ENCODE measurements at regions not wholly inside any gene's neighbourhood (a gene's known extent, or its start where the extent isn't known, plus 50 kb on each side); places are given as distances from the start of the nearest gene placed in this dataset.

- intact Hi-C loops (cut with DNase I), result no loop called here
- ATAC-seq (peak; percentile 33 to 66), DNase-seq (no peak)
- H3K4me3 ChIP-seq, result no peak overlapping the region
- no peak for TF ChIP-seq CTCF (IDR thresholded peaks at IDR 0.05)
- H3K27me3 ChIP-seq (ENCODE audit: low read depth), result no peaks in the 10 kb centered on the region
- no peaks in the 10 kb centered on the region for H3K9me3 ChIP-seq
- no peaks in the 10 kb centered on the region for H3K36me3 ChIP-seq
- no peak overlapping the region for H3K27ac ChIP-seq
- peaks cover 15% of the 10 kb centered on the region for H3K4me1 ChIP-seq
Measured at GRCh38 chr9:89778100-89779090, 173.6 kb downstream of the GADD45G start.

- intact Hi-C loops (cut with DNase I), result no loop called here
Measured at GRCh38 chr9:89779405-89780203, 174.8 kb downstream of the GADD45G start.

GRCh38 chr9:89780959-89781358 is 176.1 kb downstream of the GADD45G start:
- no peaks in the 10 kb centered on the region for H3K27me3 ChIP-seq (ENCODE audit: low read depth)
- ATAC-seq (no peak), DNase-seq (no peak)
- no peak for TF ChIP-seq CTCF (IDR thresholded peaks at IDR 0.05)
- no peaks in the 10 kb centered on the region for H3K36me3 ChIP-seq
- H3K9me3 ChIP-seq, result no peaks in the 10 kb centered on the region
- H3K27ac ChIP-seq, result no peak overlapping the region
- peaks cover 15% of the 10 kb centered on the region for H3K4me1 ChIP-seq
- no peak overlapping the region for H3K4me3 ChIP-seq
- intact Hi-C loops (cut with DNase I), result no loop called here

More at GRCh38 chr9:89779405-89780203, 174.8 kb downstream of the GADD45G start:
- H3K36me3 ChIP-seq, result no peaks in the 10 kb centered on the region
- ATAC-seq (no peak), DNase-seq (no peak)
- no peak for TF ChIP-seq CTCF (IDR thresholded peaks at IDR 0.05)
- no peaks in the 10 kb centered on the region for H3K27me3 ChIP-seq (ENCODE audit: low read depth)
- no peaks in the 10 kb centered on the region for H3K9me3 ChIP-seq
- H3K4me1 ChIP-seq, result peaks cover 15% of the 10 kb centered on the region
- H3K4me3 ChIP-seq, result no peak overlapping the region
- no peak overlapping the region for H3K27ac ChIP-seq

- no peaks in the 10 kb centered on the region for H3K9me3 ChIP-seq
- peaks cover 21% of the 10 kb centered on the region for H3K4me1 ChIP-seq
- intact Hi-C loops (cut with DNase I), result no loop called here
- TF ChIP-seq CTCF (IDR thresholded peaks at IDR 0.05), result no peak
- H3K4me3 ChIP-seq, result no peak overlapping the region
- no peak overlapping the region for H3K27ac ChIP-seq
- ATAC-seq (peak in 1 of 2 donors; percentile 76), DNase-seq (no peak)
- no peaks in the 10 kb centered on the region for H3K27me3 ChIP-seq (ENCODE audit: low read depth)
- no peaks in the 10 kb centered on the region for H3K36me3 ChIP-seq
Measured at GRCh38 chr9:89781838-89782540, 177.2 kb downstream of the GADD45G start.

- Histone ChIP-seq H3K4me3 (no peak overlapping the region), H3K27me3 (ENCODE audit: low read depth) (no peaks in the 10 kb centered on the region), H3K4me1 (peaks cover 11% of the 10 kb centered on the region), H3K9me3 (no peaks in the 10 kb centered on the region), H3K36me3 (no peaks in the 10 kb centered on the region), H3K27ac (no peak overlapping the region)
- no peak for DNase-seq
- intact Hi-C loops (cut with DNase I), result no loop called here
- peak; percentile 66 to 79 for ATAC-seq
- TF ChIP-seq CTCF (IDR thresholded peaks at IDR 0.05), result no peak
Measured at GRCh38 chr9:89786655-89787054, 181.8 kb downstream of the GADD45G start.

Data from lower lobe of right lung (tissue), 2 donors.